Fibroblast of the conjunctiva (primary cell): ENCODE measurements at regions not wholly inside any gene's neighbourhood (a gene's known extent, or its start where the extent isn't known, plus 50 kb on each side); places are given as distances from the start of the nearest gene placed in this dataset.
"Not testable (repeated sequence)": the region's sequence is repeated elsewhere in the genome, so short reads cannot be mapped to it uniquely, and the experiment has no call there.

Experiments
- DNase-seq: peaks from one replicate; pipeline ENCODE4 v3.0.0-alpha.2; 2010; ENCODE audit warnings: low read depth

DNA sequence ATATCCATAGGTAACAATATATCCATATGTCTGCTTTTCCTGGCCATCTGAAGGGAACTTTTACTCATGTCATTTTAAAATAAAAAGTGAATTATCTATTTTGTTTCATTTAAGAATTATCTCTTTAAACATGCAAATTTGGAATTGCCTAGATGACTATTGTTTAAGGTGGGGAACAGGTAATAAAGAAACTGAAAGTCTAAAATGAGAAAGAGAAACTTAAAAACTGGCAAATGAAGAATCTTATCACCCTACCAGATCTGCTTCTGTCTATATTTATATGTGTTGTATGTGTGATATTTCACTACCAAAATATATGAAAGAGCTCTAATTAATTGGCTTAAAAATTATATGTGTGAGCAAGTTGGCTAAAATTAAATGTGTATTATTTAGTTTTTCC is 243.2 kb upstream of the KCNH7 start:
- no peak for DNase-seq

DNA sequence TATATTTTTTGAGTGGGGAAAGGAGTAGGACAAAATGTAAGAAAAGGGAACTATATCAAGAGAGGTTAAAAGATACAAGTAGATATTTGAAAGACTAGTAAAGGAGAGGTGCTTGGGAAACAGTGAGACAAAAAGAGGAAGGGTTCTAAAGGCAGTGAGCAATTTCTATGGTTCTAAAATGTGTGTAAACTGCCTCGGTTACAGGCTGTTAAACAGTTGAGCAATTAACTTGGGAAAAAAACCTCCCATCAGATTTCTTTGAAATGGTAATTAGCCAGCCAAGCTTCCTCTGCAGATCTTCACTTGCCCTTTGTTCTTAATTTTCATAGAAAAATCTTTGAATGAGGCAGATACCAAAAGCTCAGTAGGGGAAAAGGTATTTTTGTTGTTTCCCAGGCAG is 238.7 kb upstream of the KCNH7 start:
- DNase-seq = no peak

DNA sequence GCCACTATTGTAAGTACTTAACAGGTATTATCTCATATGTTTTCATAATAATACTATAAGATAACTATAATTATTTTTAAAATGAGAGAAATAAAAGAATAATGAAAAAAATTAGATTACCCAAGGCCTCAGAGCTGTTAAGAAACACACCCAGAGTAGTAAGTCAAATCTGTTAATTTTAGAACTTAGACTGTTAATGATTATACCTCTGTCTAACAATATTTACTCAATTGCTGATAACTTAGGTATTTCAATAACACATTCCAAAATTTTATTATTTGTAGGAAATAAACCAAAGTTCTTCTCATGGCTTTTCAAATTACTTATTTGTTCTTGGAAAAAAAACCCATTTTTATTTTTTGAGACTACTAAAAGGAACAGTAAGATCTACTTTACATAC is 227.5 kb upstream of the KCNH7 start:
- DNase-seq = no peak

DNA sequence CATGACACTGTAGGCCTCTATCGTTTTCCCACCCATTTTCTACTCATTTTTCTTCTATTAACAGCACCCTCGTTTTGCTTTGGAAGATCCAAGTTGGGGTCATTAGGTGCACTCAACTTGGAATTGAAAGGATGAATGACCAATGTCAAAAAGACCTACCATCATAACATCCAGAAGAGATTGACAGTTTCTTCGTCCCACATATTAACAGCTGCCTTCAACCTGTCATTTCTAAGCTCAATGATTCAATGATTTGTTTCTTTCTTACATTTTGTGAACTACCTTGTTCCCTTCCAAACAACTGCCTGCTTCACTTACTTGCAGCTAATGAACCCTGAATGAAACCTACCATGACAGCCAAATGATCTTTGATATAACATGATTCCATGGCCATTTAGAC is 224.0 kb upstream of the KCNH7 start:
- DNase-seq = no peak

DNA sequence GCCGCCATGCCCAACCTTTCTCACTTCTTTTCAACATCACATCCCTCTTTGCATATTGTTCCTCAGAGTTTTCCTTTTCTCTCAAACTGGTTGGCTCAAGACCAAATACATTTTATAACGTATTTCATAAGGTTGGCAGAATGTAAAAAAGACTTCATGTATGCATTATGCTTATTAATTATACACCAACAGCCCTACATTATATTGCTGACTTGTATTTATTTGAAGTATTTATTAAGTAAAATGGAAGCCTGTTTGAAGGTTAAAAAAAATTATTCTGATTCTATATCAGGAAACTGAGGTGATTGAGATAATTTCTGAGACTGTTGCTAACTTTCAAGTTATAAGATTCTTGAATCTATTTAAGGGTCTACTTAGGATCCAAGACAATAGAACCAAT is 208.0 kb upstream of the KCNH7 start:
- no peak for DNase-seq

DNA sequence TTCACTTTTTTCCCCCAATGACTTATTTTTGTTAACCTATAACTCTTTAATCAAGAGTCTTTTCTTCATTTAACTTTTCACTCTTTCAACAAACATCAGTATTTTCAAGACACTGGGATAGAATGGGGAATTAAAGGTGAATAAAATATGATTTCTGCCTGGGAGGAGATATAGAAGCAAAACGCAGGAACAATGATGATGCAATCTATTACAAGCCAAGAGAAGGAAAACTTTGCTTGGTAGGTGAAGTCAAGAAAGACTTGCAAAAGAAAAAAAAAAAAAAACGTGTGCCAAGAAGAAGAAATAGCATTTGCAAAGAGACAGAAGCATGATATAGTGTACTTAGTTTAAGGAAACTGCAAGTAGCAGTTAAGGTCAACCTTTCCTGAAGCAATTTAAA is 207.3 kb upstream of the KCNH7 start:
- no peak for DNase-seq

DNA sequence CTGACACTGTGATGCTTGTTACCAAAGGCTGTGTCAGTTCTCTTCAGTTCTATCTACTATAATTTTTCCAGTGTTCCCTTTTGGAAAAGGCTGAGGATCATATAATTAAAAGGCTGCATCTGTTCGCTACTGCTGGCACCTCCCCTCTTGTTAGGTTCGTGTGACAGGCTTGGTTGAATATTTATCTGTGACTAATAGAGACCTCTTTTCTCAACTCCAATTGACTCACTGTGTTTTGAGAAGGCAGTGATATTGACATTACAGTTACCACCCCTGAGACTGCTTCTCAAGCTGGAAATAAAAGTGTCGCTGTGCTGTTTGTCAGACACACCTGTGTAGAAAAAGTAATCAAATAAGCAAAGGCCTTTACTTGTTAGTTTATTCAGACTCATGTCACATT is 205.5 kb upstream of the KCNH7 start:
- DNase-seq = no peak

DNA sequence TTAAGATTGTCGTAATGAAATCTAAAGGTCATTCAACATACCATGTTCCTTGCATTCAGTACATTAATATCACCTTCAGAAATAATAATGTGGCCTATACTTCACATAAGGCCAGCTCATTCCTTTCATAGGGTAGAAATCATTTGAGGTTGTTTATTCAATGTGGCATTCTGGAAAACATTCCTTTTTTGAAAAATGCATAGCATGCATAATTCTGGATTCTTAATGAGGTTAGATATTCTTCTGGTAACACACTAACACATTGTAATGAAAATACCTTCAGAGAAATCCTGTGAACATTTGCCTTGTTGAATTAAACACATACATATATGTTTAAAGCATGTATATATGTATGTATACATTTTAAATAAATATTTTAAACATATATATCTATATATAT is 204.6 kb upstream of the KCNH7 start:
- DNase-seq = no peak

DNA sequence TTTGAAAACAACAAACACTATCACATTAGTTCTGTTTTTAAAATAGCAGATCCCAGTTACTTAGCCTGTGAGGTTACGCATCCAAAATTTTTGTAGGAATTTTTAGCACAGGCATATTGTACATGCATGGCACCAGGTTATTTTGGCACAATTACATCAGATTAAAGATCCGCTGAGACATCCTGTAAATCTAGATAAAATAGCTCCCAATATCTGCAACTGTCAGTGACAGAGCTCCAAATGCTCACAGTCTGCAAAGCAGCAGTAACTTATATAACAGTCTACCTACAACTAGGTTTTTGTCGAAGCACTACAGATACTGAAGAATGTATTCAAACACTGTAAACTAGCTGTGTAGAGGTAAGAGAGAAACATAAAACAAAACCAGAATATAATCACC is 200.7 kb upstream of the KCNH7 start:
- no peak for DNase-seq

DNA sequence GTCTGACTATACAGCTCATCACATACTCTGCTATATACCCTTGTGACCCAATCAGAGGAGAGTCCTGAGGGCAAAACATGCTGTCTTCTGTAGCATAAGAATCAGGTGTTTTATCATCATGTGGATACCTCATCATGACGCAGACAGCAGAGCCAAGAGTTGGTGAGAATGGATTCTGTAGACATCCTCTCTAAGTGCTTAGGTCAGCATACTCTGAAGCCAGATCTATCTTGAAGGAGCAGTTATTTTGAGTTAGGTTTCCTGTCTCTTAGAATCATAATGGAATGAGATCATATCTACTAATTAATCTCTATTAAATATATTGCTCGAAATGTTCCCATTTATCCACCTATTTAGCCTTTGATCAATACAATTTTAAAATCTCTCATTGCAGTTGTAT is 190.2 kb upstream of the KCNH7 start:
- no peak for DNase-seq

DNA sequence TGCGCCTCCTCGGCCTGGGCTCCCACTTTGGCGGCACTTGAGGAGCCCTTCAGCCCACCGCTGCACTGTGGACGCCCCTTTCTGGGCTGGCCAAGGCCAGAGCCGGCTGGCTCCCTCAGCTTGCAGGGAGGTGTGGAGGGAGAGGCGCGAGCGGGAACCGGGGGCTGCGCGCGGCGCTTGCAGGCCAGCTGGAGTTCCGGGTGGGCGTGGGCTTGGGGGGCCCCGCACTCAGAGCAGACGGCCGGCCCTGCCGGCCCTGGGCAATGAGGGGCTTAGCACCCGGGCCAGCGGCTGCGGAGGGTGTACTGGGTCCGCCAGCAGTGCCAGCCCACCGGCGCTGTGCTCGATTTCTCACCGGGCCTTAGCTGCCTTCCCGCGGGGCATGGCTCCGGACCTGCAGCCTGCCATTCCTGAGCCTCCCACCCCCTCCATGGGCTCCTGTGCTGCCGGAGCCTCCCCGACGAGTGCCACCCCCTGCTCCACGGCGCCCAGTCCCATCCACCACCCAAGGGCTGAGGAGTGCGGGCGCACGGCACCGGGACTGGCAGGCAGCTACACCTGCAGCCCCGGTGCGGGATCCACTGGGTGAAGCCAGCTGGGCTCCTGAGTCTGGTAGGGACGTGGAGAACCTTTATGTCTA is 187.7 kb upstream of the KCNH7 start:
- not testable (repeated sequence) for DNase-seq

DNA sequence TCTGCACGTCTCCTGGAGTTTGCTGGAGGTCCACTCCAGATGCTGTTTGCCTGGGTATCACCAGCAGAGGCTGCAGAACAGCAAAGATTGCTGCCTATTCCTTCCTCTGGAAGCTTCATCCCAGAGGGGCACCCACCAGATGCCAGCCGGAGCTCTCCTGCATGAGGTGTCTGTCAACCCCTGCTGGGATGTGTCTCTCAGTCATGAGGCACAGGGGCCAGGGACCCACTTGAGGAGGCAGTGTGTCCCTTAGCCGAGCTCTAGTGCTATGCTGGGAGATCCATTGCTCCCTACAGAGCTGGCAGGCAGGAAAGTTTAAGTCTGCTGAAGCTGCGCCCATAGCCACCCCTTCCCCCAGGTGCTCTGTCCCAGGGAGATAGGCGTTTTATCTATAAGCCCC is 178.3 kb upstream of the KCNH7 start:
- not testable (repeated sequence) for DNase-seq

DNA sequence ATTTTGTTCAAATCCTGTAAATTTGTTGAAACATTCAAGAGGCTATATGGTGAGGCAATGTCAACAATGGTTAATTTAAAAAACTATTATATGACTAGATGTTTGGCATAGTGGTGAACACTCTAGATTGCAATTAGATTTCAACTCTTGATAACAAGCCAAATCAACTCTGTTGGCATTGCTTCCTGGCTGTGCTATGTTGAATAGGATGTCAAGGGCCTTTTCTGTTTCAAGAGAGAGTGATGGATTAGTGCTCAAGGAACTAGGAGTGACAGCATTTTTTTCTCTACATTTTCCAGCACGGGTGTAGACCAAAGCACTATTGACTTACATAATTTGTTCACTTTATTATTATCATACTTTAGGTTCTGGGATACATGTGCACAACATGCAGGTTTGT is 172.4 kb upstream of the KCNH7 start:
- no peak for DNase-seq

DNA sequence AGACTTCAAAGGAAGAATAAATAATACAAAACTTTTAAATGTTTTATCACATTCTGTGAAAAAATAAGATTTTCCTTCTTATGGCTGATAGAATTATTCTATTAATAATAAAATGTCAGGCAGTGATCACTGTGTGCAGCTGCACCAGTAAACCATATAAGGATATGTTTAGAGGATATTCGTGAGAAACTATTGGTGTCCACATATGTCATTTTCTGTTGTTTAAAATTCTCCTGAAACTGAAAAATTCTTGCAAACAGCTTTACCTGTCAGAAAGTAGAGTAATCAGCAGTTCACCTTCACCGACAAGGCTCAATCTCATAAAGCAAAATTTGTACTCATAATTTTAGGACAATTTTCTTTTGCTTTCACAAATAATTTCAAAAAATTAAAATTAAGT is 170.1 kb upstream of the KCNH7 start:
- no peak for DNase-seq

DNA sequence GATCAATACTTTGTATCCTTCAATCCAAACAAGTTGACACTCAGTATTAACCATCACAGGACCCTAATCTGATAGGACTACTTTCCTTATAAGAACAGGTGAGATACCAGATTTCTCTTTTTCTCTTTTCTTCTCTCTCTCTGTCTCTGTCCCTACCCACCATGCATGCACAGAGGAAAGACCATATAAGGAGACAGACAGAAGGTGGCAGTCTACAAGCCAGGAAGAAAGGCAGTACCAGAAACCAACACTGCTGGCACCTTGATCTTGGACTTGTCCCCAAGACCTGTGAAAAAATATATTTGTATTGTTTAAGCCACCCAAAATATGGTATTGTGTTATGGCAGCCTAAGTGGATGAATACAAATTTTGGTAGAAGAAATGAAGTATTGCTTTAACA is 156.2 kb upstream of the KCNH7 start:
- no peak for DNase-seq

DNA sequence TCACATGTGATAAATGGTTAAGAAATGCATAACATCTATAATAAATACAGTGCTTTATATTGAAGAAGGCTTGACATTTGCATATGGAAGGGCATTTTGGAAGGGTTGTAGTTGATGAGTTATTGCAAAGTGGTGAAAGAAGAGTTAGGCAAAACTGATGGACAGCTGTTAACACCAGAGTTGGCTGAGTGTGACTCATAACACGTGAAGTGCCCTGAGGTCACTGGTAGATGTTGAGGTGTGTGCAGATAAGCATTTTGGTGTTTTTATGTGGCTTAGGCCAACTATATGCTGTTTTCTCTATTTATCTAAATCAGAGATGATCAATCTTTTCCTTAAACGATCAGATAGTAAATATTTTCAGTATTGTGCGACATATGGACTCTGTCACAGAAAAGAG is 154.3 kb upstream of the KCNH7 start:
- no peak for DNase-seq

DNA sequence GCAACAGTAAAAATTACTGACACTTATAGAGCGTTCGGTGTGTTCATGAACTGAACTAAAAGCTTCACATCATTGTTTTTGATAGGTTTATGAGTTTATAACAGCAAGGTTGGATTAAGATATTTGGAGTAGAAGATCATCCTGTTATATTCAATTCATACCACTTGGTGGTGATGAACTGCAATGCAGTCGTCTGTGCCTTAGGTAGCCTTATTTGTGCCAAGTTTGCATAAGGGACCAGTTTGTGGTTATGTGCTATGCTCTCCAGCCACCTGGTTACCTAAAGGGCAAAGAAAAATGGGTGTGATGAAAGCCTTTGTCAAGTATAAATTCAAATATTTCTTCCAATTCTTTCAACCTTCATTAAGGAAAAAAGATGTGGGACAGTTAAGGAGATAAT is 150.9 kb upstream of the KCNH7 start:
- no peak for DNase-seq

DNA sequence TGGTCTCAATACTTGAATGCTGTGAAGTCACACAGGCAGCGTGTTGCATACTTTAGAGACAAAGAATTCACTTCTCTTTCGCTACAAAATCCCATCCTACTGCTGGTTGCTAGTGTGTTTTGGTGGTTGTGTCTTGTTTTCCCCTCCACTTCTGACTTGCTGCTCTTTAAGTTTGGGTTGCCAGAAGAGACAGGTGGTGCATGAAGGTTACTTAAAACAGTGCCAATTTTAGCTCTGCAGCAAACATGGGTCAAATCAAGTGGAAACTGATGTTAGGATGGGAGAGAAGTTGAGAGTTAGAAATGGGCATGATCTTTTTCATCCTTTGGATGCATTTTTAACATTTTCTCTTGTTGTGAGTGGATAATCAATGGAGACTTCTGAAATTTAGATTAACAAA is 136.2 kb upstream of the KCNH7 start:
- no peak for DNase-seq

DNA sequence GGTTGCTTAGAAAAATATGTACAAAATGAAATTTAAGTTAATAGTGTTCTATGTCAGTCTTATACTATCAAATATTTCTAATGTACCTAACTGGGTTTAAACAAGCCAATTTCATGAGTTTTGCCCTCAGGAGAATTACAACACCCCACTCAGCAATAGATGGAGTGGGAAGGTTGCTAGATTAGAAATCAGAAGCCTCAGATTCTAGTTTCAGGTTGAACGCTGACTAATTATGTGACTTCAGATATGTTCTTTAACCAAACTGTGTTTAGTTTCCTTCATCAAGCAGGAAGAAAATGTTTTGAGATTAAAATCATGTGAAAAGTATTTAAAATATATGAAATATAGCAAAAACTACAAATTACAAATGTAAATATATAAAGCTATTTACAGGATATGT is 133.8 kb upstream of the KCNH7 start:
- DNase-seq = no peak

DNA sequence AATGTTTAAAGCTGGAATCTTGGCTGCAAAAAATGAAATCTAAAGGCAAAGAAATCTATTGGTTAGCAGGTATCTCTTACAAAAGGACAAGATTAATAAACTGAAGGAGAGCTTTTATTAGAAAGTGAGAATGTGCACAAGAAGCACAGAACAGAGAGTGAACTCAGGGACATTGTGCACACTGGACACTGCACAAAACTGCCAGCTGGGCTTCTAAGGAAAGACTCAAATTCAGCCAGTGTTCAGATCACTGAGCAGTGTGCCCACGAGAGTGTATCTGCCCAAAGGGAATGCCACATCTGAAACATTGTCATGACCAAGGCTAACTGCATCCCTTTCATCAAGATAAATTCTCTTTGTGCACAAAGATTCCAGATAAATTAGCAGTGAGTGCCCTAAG is 129.7 kb upstream of the KCNH7 start:
- DNase-seq = no peak

DNA sequence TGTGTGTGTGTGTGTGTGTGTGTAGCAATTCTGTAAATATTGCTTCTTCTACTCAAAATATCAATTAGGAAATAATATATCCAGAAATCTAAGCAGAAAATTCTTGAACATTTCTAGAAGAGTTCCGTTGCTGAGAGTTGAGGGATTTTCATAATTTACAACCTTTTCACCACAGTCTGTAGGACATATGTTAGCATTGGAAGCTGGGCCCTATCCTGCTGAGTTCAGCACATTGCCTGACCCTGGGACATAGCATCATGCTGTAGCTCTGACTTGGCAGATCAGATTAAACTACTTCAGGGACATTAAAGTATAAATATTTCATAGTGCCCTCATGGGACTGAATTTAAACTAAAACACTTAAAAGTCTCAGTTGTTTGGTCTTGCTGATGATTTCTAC is 129.2 kb upstream of the KCNH7 start:
- DNase-seq = no peak

DNA sequence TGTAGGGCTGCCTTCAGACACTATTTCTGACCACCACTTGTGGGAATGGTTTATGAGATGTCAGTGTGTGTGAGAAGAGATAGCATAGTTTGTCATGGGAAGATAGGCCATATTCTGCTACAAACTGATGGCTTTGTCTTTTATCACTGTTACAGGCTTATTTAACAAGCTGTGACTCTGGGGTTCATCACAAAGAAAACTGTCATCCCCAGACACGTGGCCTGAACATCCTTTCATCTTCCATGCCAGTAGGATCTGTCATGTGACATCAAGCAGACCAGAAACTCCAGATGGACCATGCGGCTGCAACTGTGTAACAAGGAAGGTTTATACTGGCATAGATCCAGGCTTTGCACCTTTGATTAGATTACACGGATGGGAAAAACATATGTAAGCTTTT is 128.6 kb upstream of the KCNH7 start:
- DNase-seq = no peak

DNA sequence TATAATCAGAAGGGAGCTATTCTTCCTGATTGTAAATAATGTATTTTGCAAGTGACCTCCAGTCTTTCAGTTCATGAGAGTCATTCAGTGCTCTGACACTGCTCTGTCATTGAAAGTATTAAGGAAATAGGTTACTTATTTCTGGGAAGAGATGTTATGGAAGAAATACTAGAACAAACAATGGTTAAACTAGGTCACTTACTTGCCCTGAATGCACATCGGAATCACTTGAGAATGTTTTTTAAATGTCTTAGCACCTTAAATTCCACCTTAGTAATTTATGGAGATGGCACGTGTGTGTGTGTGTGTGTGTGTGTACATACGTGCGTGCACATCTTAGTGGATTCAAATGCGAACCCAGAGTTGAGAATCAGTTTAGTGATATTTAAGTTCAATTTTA is 126.6 kb upstream of the KCNH7 start:
- DNase-seq = no peak

DNA sequence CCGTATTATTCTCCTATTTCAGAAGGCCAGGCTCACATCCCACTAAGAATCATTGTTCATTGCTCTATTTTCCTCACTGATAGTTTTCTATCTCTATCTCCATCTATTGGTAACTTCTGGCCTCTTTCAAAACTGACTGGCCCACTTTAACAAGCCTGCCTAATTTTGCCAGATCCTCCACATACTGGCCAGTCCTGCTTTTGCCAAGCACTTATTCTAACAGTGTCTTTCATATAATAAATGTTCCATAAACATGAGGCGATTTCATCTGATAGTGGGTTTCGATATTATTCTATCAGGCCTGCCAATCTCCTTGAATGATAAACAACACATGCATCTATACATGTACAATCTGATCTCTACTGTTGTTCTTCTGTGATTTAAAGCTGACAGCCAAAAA is 125.9 kb upstream of the KCNH7 start:
- DNase-seq = no peak

DNA sequence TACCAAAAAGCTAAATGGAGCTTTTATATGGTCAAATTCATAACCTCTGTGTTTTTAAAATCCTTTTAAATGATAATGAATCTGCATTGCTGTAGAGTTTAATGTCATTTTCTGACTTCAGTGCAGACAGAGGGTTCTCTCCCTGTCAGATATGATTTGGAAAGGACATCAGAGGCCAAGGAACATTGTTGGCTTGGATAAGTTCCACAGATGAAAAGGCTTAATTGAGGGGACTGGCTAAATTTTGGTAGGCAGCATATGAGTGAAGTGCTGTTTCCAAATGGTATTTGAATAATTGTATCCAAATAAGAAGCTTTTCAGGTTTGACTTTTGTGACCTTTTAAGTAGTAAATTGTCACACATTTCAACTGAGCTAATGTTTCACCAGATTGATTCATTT is 124.6 kb upstream of the KCNH7 start:
- no peak for DNase-seq
